ENCODE measurements at regions not wholly inside any gene's neighbourhood (a gene's known extent, or its start where the extent isn't known, plus 50 kb on each side); places are given as distances from the start of the nearest gene placed in this dataset.

DNA sequence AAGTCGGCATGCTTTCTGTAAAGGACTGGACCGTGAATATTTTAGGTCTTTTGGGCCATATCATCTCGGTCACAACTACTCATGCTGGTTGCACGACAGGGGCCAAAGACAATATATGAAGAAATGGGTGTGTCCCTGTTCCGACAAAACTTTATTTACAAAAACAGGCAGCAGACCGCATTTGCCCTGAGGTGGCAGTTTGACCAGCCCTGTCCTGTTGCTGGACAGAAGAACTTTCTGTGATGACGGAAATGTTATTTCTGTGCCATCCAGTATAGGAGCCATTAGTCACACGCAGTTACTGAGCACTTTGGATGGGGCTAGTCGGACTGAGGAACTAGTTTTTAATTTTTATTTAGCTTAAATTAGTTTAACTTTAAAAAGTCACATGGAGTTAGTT lies 112.8 kb upstream of the CARD11 start:
- ChIA-PET POLR2A (interaction anchor here (0.9 kb wide), 1 partner anchor 65 kb away, joined by 7 read pairs; no protein-coding TSS in a partner anchor), CTCF (ENCODE audit: unreplicated experiment) (no interaction called here)
- Histone ChIP-seq H3K4me1 (ENCODE audit: insufficient read depth, low read length, poor library complexity, severe bottlenecking) (peaks cover 26% of the 10 kb centered on the region), H3K4me3 (ENCODE audit: low read depth, low read length, poor library complexity, severe bottlenecking) (no peak overlapping the region), H2AFZ (ENCODE audit: low read length) (no peak overlapping the region), H3K4me2 (ENCODE audit: low read length) (no peak overlapping the region), H3K9me3 (ENCODE audit: low read length) (no peaks in the 10 kb centered on the region), H3K36me3 (ENCODE audit: insufficient read depth, low read length) (no peaks in the 10 kb centered on the region), H4K20me1 (ENCODE audit: insufficient read depth, low read length) (no peaks in the 10 kb centered on the region), H3K27ac (ENCODE audit: low read depth, low read length, poor library complexity, severe bottlenecking) (no peak overlapping the region), H3K9me2 (ENCODE audit: insufficient read depth, low read length) (no peaks in the 10 kb centered on the region), H3K79me2 (ENCODE audit: insufficient read depth, low read depth, low read length) (no peaks in the 10 kb centered on the region)
- no peak for DNase-seq (ENCODE audit: low spot score)
- TF ChIP-seq EZH2phosphoT487 (IDR thresholded peaks at IDR 0.05; ENCODE audit: borderline replicate concordance, low read depth, low read length): no peak
- TF ChIP-seq, protein P1, sequence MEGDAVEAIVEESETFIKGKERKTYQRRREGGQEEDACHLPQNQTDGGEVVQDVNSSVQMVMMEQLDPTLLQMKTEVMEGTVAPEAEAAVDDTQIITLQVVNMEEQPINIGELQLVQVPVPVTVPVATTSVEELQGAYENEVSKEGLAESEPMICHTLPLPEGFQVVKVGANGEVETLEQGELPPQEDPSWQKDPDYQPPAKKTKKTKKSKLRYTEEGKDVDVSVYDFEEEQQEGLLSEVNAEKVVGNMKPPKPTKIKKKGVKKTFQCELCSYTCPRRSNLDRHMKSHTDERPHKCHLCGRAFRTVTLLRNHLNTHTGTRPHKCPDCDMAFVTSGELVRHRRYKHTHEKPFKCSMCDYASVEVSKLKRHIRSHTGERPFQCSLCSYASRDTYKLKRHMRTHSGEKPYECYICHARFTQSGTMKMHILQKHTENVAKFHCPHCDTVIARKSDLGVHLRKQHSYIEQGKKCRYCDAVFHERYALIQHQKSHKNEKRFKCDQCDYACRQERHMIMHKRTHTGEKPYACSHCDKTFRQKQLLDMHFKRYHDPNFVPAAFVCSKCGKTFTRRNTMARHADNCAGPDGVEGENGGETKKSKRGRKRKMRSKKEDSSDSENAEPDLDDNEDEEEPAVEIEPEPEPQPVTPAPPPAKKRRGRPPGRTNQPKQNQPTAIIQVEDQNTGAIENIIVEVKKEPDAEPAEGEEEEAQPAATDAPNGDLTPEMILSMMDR (conservative IDR thresholded peaks at IDR 0.05; ENCODE audit: low read length): no peak
- BruUV-seq (replicated peaks): no TSS peak
- intact Hi-C loops (cut with micrococcal nuclease; ENCODE audit: unreplicated experiment): loop anchor here (5.0 kb wide), 1 partner anchor 69 kb away; no protein-coding TSS in a partner anchor

DNA sequence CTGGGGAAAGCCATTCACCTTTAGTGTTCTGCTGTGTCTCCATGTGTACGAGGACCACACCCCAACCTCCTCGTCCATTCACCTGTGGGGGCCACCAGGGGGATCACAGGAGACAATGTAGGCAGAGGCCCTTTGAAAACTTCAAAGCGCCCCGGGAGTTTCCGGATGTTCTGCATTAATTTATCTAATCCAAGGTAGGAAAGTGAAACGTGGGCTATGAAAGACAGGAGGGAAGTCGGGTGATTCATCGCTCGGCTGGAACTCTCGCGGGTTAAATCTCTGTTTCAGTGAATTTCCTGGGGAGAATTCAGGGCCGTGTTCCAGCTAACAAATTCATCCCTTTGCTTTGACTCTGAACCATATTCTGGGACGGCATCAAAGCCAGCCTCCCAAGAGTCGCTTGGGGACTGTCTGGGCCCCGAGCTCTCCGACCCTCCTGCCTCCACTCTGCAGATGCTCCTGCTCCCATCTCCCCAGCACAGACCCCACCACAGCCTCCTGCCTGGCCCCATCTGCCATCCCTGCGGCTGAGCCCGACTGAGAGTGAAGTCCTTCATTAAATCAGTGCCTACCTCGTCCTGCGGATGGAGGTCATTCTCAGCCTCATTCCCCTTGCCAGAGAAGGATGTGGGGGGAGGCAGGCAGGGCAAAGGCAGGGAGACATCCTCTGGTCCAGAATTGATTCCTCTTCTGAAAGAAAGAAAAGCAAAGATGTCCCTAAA lies 114.1 kb upstream of the CARD11 start:
- ChIA-PET POLR2A (no interaction called here), CTCF (ENCODE audit: unreplicated experiment) (no interaction called here)
- Histone ChIP-seq H2AFZ (ENCODE audit: low read length) (no peak overlapping the region), H3K9me2 (ENCODE audit: insufficient read depth, low read length) (no peaks in the 10 kb centered on the region), H3K36me3 (ENCODE audit: insufficient read depth, low read length) (no peaks in the 10 kb centered on the region), H3K79me2 (ENCODE audit: insufficient read depth, low read depth, low read length) (no peaks in the 10 kb centered on the region), H3K9me3 (ENCODE audit: low read length) (no peaks in the 10 kb centered on the region), H3K27ac (ENCODE audit: low read depth, low read length, poor library complexity, severe bottlenecking) (no peak overlapping the region), H3K4me1 (ENCODE audit: insufficient read depth, low read length, poor library complexity, severe bottlenecking) (peaks cover 13% of the 10 kb centered on the region), H4K20me1 (ENCODE audit: insufficient read depth, low read length) (no peaks in the 10 kb centered on the region), H3K4me3 (ENCODE audit: low read depth, low read length, poor library complexity, severe bottlenecking) (no peak overlapping the region), H3K4me2 (ENCODE audit: low read length) (no peak overlapping the region)
- BruUV-seq (replicated peaks): no TSS peak
- TF ChIP-seq, protein P1 (conservative IDR thresholded peaks at IDR 0.05; ENCODE audit: low read length): no peak
- TF ChIP-seq EZH2phosphoT487 (IDR thresholded peaks at IDR 0.05; ENCODE audit: borderline replicate concordance, low read depth, low read length): no peak
- intact Hi-C loops (cut with micrococcal nuclease; ENCODE audit: unreplicated experiment): loop anchor here (5.0 kb wide), 1 partner anchor 70 kb away; no protein-coding TSS in a partner anchor
- DNase-seq (ENCODE audit: low spot score): no peak

DNA sequence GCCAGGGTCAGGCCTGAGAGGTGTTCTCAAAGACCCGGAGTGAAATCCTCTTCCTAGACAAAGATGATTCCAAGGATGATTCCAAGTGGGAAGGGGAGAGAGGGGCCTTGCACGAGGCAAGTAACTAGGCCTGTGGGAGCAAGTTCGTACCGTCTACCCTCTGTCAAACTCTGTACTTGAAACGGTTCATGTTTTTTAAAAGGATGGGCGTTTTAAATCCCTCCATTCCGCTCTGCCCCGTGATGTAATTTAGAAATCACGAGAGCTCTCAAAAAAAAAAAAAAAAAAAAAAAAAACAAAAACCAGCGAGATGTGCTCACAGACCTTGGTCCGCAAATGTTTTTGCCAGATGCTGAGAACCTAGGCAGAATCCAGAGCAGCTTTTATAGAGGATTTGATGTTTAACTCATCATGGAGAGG lies 114.7 kb upstream of the CARD11 start:
- H3K27ac ChIP-seq (ENCODE audit: low read depth, low read length, poor library complexity, severe bottlenecking): no peak overlapping the region
- H3K4me2 ChIP-seq (ENCODE audit: low read length): no peak overlapping the region
- H3K79me2 ChIP-seq (ENCODE audit: insufficient read depth, low read depth, low read length): no peaks in the 10 kb centered on the region
- BruUV-seq (replicated peaks): no TSS peak
- H4K20me1 ChIP-seq (ENCODE audit: insufficient read depth, low read length): no peaks in the 10 kb centered on the region
- no peak overlapping the region for H2AFZ ChIP-seq (ENCODE audit: low read length)
- H3K9me3 ChIP-seq (ENCODE audit: low read length): no peaks in the 10 kb centered on the region
- no peaks in the 10 kb centered on the region for H3K9me2 ChIP-seq (ENCODE audit: insufficient read depth, low read length)
- intact Hi-C loops (cut with micrococcal nuclease; ENCODE audit: unreplicated experiment): loop anchor here (5.0 kb wide), 1 partner anchor 71 kb away; no protein-coding TSS in a partner anchor
- H3K4me1 ChIP-seq (ENCODE audit: insufficient read depth, low read length, poor library complexity, severe bottlenecking): peaks cover 7% of the 10 kb centered on the region
- TF ChIP-seq, protein P1 (conservative IDR thresholded peaks at IDR 0.05; ENCODE audit: low read length): no peak
- no peak for TF ChIP-seq EZH2phosphoT487 (IDR thresholded peaks at IDR 0.05; ENCODE audit: borderline replicate concordance, low read depth, low read length)
- H3K36me3 ChIP-seq (ENCODE audit: insufficient read depth, low read length): no peaks in the 10 kb centered on the region
- ChIA-PET CTCF (ENCODE audit: unreplicated experiment) (no interaction called here), POLR2A (no interaction called here)
- no peak overlapping the region for H3K4me3 ChIP-seq (ENCODE audit: low read depth, low read length, poor library complexity, severe bottlenecking)
- DNase-seq (ENCODE audit: low spot score): no peak
